ENCODE measurements at regions not wholly inside any gene's neighbourhood (a gene's known extent, or its start where the extent isn't known, plus 50 kb on each side); places are given as distances from the start of the nearest gene placed in this dataset.

DNA sequence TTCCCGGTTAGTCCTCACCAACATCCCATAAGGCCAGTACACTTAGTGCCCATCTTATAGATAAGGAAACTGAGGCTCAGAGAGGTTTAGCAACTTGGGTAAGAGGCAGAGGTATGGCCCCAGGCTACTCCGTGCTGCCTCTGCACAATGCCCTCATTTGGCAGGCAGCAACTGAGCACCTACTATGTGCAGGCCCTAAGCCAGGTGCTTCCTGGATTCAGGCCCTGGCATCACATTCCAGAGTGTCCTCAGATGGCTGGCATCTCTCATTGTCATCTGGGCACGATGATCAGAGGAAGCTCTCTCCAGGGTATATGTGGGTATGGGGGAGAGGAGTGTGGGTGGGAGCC is 53.8 kb upstream of the PSD2 start:
- DNase-seq (ENCODE audit: unreplicated experiment), result no peak
- Mint-ChIP-seq H3K36me3 (ENCODE audit: insufficient read depth, unreplicated experiment) (no peaks in the 10 kb centered on the region), H3K27ac (ENCODE audit: low read depth, unreplicated experiment) (peak overlapping the region; percentile 17), H3K4me3 (ENCODE audit: unreplicated experiment) (no peak overlapping the region), H3K4me1 (ENCODE audit: insufficient read depth, unreplicated experiment) (peaks cover 18% of the 10 kb centered on the region), H3K9me3 (ENCODE audit: unreplicated experiment) (no peaks in the 10 kb centered on the region), H3K27me3 (ENCODE audit: insufficient read depth, unreplicated experiment) (peaks cover 4% of the 10 kb centered on the region)
- intact Hi-C loops (cut with micrococcal nuclease), result no loop called here
- no TSS peak for BruUV-seq (replicated peaks)
- ChIA-PET CTCF (interaction anchor here (0.6 to 7.1 kb wide), 5 partner anchors 13 to 1550 kb away, joined by 3 to 43 read pairs (median 3); no protein-coding TSS in a partner anchor), POLR2A (interaction anchor here (0.6 kb wide), 1 partner anchor 354 kb away, joined by 3 read pairs; no protein-coding TSS in a partner anchor)
- TF ChIP-seq, protein P1, sequence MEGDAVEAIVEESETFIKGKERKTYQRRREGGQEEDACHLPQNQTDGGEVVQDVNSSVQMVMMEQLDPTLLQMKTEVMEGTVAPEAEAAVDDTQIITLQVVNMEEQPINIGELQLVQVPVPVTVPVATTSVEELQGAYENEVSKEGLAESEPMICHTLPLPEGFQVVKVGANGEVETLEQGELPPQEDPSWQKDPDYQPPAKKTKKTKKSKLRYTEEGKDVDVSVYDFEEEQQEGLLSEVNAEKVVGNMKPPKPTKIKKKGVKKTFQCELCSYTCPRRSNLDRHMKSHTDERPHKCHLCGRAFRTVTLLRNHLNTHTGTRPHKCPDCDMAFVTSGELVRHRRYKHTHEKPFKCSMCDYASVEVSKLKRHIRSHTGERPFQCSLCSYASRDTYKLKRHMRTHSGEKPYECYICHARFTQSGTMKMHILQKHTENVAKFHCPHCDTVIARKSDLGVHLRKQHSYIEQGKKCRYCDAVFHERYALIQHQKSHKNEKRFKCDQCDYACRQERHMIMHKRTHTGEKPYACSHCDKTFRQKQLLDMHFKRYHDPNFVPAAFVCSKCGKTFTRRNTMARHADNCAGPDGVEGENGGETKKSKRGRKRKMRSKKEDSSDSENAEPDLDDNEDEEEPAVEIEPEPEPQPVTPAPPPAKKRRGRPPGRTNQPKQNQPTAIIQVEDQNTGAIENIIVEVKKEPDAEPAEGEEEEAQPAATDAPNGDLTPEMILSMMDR (IDR thresholded peaks at IDR 0.05; ENCODE audit: unreplicated experiment), result no peak

DNA sequence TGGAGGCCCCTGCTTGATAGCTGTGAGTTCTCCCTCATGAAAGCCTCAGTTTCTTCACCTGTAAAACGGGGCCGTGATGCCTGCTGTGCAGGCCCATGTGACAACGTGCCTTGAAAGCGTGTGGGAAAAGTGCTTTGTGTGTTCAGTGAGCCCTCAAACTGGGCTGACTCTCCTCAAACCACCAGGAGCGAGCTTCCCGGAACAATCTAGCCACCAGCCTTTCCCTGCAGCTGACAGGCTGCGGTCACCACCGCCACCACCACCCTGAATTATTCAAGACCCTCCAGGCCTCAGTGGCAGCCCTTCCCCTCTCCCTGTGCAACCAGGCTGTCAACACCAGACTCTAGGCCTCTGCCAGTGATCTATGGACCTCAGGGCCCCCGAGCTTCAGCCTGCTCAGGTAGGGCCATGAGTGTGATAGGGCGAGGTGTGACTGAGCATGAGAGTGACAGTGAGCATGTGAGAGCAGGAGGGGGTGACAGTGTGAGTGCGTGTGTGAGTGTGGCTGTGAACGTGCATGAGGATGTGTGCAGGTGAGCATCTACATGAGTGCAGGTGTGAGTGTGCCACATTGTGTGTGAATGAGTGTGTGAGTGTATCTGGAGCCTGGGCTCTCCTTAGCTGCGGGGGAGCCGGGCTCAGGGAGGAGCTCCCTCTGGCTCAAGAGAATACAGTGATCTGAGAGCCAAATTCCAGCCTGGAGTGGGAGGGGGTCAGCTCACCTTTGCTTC is 53.3 kb upstream of the PSD2 start:
- intact Hi-C loops (cut with micrococcal nuclease), result no loop called here
- BruUV-seq (replicated peaks), result no TSS peak
- H3K4me1 Mint-ChIP-seq (ENCODE audit: insufficient read depth, unreplicated experiment), result peaks cover 22% of the 10 kb centered on the region

DNA sequence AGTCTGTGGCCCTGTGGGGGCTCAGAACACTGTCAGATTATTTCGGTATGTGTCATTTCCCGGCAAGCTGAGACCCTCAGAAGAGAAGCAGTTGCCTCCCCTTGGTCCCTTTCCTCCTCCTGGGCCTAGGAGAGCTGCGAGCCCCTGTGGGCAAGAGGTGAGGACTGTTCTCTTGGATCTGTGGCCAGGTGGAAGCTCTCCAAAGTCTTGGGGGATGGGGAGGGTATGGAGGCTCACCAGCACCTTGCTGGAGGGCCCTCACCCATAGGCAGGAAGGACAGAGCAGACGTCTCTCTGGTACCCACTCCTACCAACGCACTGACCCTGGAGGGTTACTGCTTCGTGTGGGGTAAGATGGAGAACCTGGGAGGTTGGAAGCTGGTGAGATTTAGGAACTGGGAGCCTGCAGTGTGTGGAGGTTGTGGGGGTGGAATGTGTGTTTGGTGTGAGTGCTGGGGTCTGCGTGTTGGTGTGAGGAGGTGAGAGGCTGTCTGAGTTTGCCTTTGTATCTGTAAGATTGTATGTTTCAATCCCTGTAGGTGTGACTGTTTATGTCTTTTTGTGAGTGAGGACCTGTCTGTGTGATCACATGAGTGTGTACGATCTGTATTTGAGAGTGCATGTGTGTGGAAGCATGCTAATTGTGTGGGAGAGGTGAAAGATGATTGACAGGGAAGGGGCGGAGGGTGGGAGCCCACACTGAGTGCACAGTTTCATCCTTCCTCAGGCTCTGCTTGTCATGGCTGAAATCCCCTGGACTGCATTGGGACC is 52.4 kb upstream of the PSD2 start:
- POLR2A ChIA-PET, result no interaction called here
- H3K4me1 Mint-ChIP-seq (ENCODE audit: insufficient read depth, unreplicated experiment), result peaks cover 22% of the 10 kb centered on the region
- intact Hi-C loops (cut with micrococcal nuclease), result no loop called here
- no TSS peak for BruUV-seq (replicated peaks)
- peaks cover 18% of the 10 kb centered on the region for H3K27me3 Mint-ChIP-seq (ENCODE audit: insufficient read depth, unreplicated experiment)
- no peaks in the 10 kb centered on the region for H3K9me3 Mint-ChIP-seq (ENCODE audit: unreplicated experiment)
- H3K36me3 Mint-ChIP-seq (ENCODE audit: insufficient read depth, unreplicated experiment), result no peaks in the 10 kb centered on the region
- TF ChIP-seq, protein P1 (IDR thresholded peaks at IDR 0.05; ENCODE audit: unreplicated experiment), result no peak
- H3K27ac Mint-ChIP-seq (ENCODE audit: low read depth, unreplicated experiment), result no peak overlapping the region
- H3K4me3 Mint-ChIP-seq (ENCODE audit: unreplicated experiment), result no peak overlapping the region
- CTCF ChIA-PET, result interaction anchor here (0.7 to 7.1 kb wide), 4 partner anchors 23 to 326 kb away, joined by 3 to 43 read pairs (median 16); no protein-coding TSS in a partner anchor
- no peak for DNase-seq (ENCODE audit: unreplicated experiment)

More for the DNA sequence above, 53.3 kb upstream of the PSD2 start:
- Mint-ChIP-seq H3K27ac (ENCODE audit: low read depth, unreplicated experiment) (no peak overlapping the region), H3K27me3 (ENCODE audit: insufficient read depth, unreplicated experiment) (peaks cover 10% of the 10 kb centered on the region), H3K9me3 (ENCODE audit: unreplicated experiment) (no peaks in the 10 kb centered on the region), H3K4me3 (ENCODE audit: unreplicated experiment) (no peak overlapping the region), H3K36me3 (ENCODE audit: insufficient read depth, unreplicated experiment) (no peaks in the 10 kb centered on the region)
- CTCF ChIA-PET, result interaction anchor here (0.6 to 7.1 kb wide), 5 partner anchors 24 to 263 kb away, joined by 3 to 43 read pairs (median 3); no protein-coding TSS in a partner anchor
- TF ChIP-seq, protein P1 (IDR thresholded peaks at IDR 0.05; ENCODE audit: unreplicated experiment), result no peak
- DNase-seq (ENCODE audit: unreplicated experiment), result no peak
- POLR2A ChIA-PET, result interaction anchor here (0.6 kb wide), 1 partner anchor 354 kb away, joined by 3 read pairs; no protein-coding TSS in a partner anchor

DNA sequence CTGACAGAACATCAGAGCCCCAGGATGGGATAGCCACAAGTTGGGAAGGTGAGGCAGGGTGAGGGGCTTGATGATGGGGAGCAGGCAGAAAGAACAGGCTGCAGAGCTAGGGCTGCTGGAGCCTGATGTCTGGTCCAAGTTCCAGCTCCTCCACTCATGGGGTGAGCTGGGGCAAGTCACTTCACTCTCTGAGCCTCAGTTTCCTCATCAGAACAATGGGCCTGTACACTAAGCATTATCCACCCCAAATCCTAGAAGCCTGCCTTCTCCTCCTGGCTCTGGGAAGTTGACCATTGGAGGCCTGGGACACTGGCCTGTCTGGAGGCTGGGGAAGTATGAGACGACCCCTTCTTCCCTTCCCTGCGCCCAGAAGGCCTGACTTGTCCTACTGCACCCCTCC is 51.8 kb upstream of the PSD2 start:
- intact Hi-C loops (cut with micrococcal nuclease), result no loop called here
- POLR2A ChIA-PET, result no interaction called here

More for the DNA sequence above, 51.8 kb upstream of the PSD2 start:
- H3K36me3 Mint-ChIP-seq (ENCODE audit: insufficient read depth, unreplicated experiment), result no peaks in the 10 kb centered on the region
- TF ChIP-seq, protein P1 (IDR thresholded peaks at IDR 0.05; ENCODE audit: unreplicated experiment), result no peak
- H3K4me1 Mint-ChIP-seq (ENCODE audit: insufficient read depth, unreplicated experiment), result peaks cover 18% of the 10 kb centered on the region
- no TSS peak for BruUV-seq (replicated peaks)
- H3K27me3 Mint-ChIP-seq (ENCODE audit: insufficient read depth, unreplicated experiment), result peaks cover 25% of the 10 kb centered on the region
- H3K4me3 Mint-ChIP-seq (ENCODE audit: unreplicated experiment), result no peak overlapping the region
- DNase-seq (ENCODE audit: unreplicated experiment), result no peak
- CTCF ChIA-PET, result interaction anchor here (0.7 to 7.1 kb wide), 4 partner anchors 23 to 327 kb away, joined by 3 to 43 read pairs (median 16); no protein-coding TSS in a partner anchor
- H3K9me3 Mint-ChIP-seq (ENCODE audit: unreplicated experiment), result no peaks in the 10 kb centered on the region
- no peak overlapping the region for H3K27ac Mint-ChIP-seq (ENCODE audit: low read depth, unreplicated experiment)

All from MCF 10A (cell line).